ENCODE measurements at regions not wholly inside any gene's neighbourhood (a gene's known extent, or its start where the extent isn't known, plus 50 kb on each side); places are given as distances from the start of the nearest gene placed in this dataset.

GRCh38 chr6:114989279-114989964, 646.6 kb upstream of the HS3ST5 start:
- Histone ChIP-seq H3K23ac (ENCODE audit: insufficient read length) (no peak overlapping the region), H2BK5ac (ENCODE audit: low read depth, low read length) (no peak overlapping the region), H3K36me3 (ENCODE audit: control insufficient read depth in 2 of 4, insufficient read depth in 4 of 4, low read length in 3 of 4) (no peaks in the 10 kb centered on the region), H3K4me1 (replicated peaks in 1 of 4; ENCODE audit: control insufficient read depth in 3 of 4, insufficient read depth in 4 of 4, low read length in 3 of 4) (no peaks in the 10 kb centered on the region), H3K27ac (ENCODE audit: low read depth, low read length) (no peak overlapping the region), H3K9ac (replicated peaks in 1 of 4; ENCODE audit: extremely low read depth in 1 of 4, low read depth in 3 of 4, low read length in 3 of 4) (no peak overlapping the region), H4K91ac (replicated peaks; ENCODE audit: insufficient read length, low read length) (no peak overlapping the region), H3K23me2 (ENCODE audit: low read depth, low read length) (no peaks in the 10 kb centered on the region), H3K4me3 (ENCODE audit: extremely low read depth in 1 of 4, insufficient read depth in 2 of 4, low read depth in 3 of 4, low read length in 4 of 4) (no peak overlapping the region), H2AK5ac (ENCODE audit: low read depth, low read length) (no peak overlapping the region), H4K5ac (ENCODE audit: insufficient read length, low read depth, low read length) (no peak overlapping the region), H4K20me1 (replicated peaks in 1 of 2; ENCODE audit: control insufficient read depth in 1 of 2, insufficient read depth in 2 of 2, low read length in 2 of 2) (no peaks in the 10 kb centered on the region), H4K8ac (ENCODE audit: extremely low read depth, insufficient read depth, low read length) (no peak overlapping the region), H3K14ac (ENCODE audit: insufficient read length) (no peak overlapping the region), H3K79me2 (ENCODE audit: control insufficient read depth in 1 of 2, insufficient read depth in 2 of 2, low read length in 2 of 2) (no peaks in the 10 kb centered on the region), H3K79me1 (ENCODE audit: low read depth, low read length) (no peaks in the 10 kb centered on the region), H2BK120ac (replicated peaks; ENCODE audit: low read depth, low read length) (no peak overlapping the region), H3K9me3 (ENCODE audit: insufficient read depth in 2 of 2, low read depth in 1 of 2, low read length in 1 of 2) (no peaks in the 10 kb centered on the region), H3K27me3 (replicated peaks in 1 of 4; ENCODE audit: control insufficient read depth in 3 of 4, extremely low read depth in 1 of 4, insufficient read depth in 3 of 4, low read length in 3 of 4) (no peaks in the 10 kb centered on the region), H2AFZ (ENCODE audit: low read length) (no peak overlapping the region), H3K4me2 (ENCODE audit: insufficient read depth in 1 of 2, low read depth in 2 of 2, low read length in 2 of 2) (no peak overlapping the region), H3K4ac (replicated peaks; ENCODE audit: insufficient read length, low read depth, low read length) (no peak overlapping the region), H2BK12ac (ENCODE audit: low read depth, low read length) (no peak overlapping the region), H3K18ac (ENCODE audit: extremely low read depth, low read length) (no peak overlapping the region), H2BK20ac (ENCODE audit: low read length) (no peak overlapping the region), H3K56ac (replicated peaks; ENCODE audit: insufficient read length, low read depth, low read length) (no peak overlapping the region), H2BK15ac (ENCODE audit: low read length) (no peak overlapping the region)
- CTCF ChIA-PET (ENCODE audit: partially characterized antibody) = interaction anchor here (1.0 kb wide), 1 partner anchor 9 kb away, joined by 3 read pairs; no protein-coding TSS in a partner anchor
- POLR2A ChIA-PET (ENCODE audit: partially characterized antibody) = no interaction called here
- TF ChIP-seq KDM1A (IDR thresholded peaks at IDR 0.05; ENCODE audit: borderline replicate concordance, low read length) = no peak
- no peak for TF ChIP-seq EGR1 (IDR thresholded peaks at IDR 0.05; ENCODE audit: borderline replicate concordance, low read depth, low read length)
- TF ChIP-seq ATF2 (IDR thresholded peaks at IDR 0.05; ENCODE audit: low read length) = no peak
- no peak for TF ChIP-seq EZH2 (IDR thresholded peaks at IDR 0.05; ENCODE audit: low read depth, low read length, severe bottlenecking)
- no peak for DNase-seq (ENCODE audit: low read depth in 1 of 2, low spot score in 2 of 2)
- 90% methylated on average over 5 of the region's 5 CpGs; no CpG with 5 or more reads in 1 of the 2 experiments for WGBS, 2 experiments (ENCODE audit: extremely low coverage in 1 of 2, insufficient coverage in 1 of 2, insufficient read length in 1 of 2, insufficient replicate concordance in 2 of 2, low coverage in 1 of 2, low lambda C conversion rate in 2 of 2, missing lambda C conversion rate in 1 of 2)
- FAIRE-seq = no peak
